H1 (cell line): ENCODE measurements at regions not wholly inside any gene's neighbourhood (a gene's known extent, or its start where the extent isn't known, plus 50 kb on each side); places are given as distances from the start of the nearest gene placed in this dataset.

Experiments used
- CTCF ChIA-PET: fragments of 300-600 bp; sonication (Branson Sonifier 250); formaldehyde crosslinking; loops from one replicate; lab custom pipeline; 2021; ENCODE audit not compliant: partially characterized antibody; lab: Charles Lee
- POLR2A ChIA-PET: fragments of 300-600 bp; sonication (Branson Sonifier 250); formaldehyde crosslinking; loops from one replicate; lab custom pipeline; 2021; ENCODE audit warnings: inconsistent platforms; ENCODE audit not compliant: partially characterized antibody; lab: Charles Lee
- DNase-seq, 2 experiments: peaks; one replicate each; pipeline versions ENCODE4 v3.0.0 to v3.0.0-alpha.2; 2010 to 2022; ENCODE audit warnings: low spot score in 2 of 2, low read depth in 1 of 2, mixed read lengths in 1 of 2
- FAIRE-seq: peaks from 2 replicates; lab custom pipeline; 2011; peaks lifted over from hg19 to GRCh38; lab: Jason Lieb, UNC
- H2AFZ ChIP-seq: 2 replicates; pipeline ENCODE4 v1.8.1; 2012; ENCODE audit warnings: low read length, inconsistent platforms
- H2AK5ac ChIP-seq: 2 replicates; pipeline ENCODE4 v1.6.1; 2013; ENCODE audit warnings: low read depth, low read length
- H2BK120ac ChIP-seq: replicated peaks from 2 replicates; pipeline ENCODE3; 2013; ENCODE audit warnings: low read depth, low read length, inconsistent platforms
- H2BK12ac ChIP-seq: 2 replicates; pipeline ENCODE4 v1.6.1; 2013; ENCODE audit warnings: low read depth, low read length
- H2BK15ac ChIP-seq: 2 replicates; pipeline ENCODE4 v1.6.1; 2013; ENCODE audit warnings: low read length
- H2BK20ac ChIP-seq: 2 replicates; pipeline ENCODE4 v1.6.1; 2013; ENCODE audit warnings: low read length
- H2BK5ac ChIP-seq: 2 replicates; pipeline ENCODE4 v1.6.1; 2013; ENCODE audit warnings: low read depth, low read length
- H3K14ac ChIP-seq: 2 replicates; pipeline ENCODE4 v1.6.1; 2013; ENCODE audit warnings: inconsistent platforms; ENCODE audit not compliant: insufficient read length
- H3K18ac ChIP-seq: 2 replicates; pipeline ENCODE4 v1.6.1; 2013; ENCODE audit warnings: low read length; ENCODE audit errors: extremely low read depth
- H3K23ac ChIP-seq: 2 replicates; pipeline ENCODE4 v1.6.1; 2013; ENCODE audit warnings: inconsistent platforms; ENCODE audit not compliant: insufficient read length
- H3K23me2 ChIP-seq: 2 replicates; pipeline ENCODE4 v1.6.1; 2013; ENCODE audit warnings: low read depth, low read length
- H3K27ac ChIP-seq: 2 replicates; pipeline ENCODE4 v1.6.1; 2011; ENCODE audit warnings: low read depth, low read length, inconsistent platforms
- H3K27me3 ChIP-seq, 4 experiments: replicated peaks in 1 of 4; 1 replicate in 1 of 4; 2 replicates in 3 of 4; pipeline versions ENCODE4 v1.6.1 to v1.8.1; 2011 to 2013; ENCODE audit warnings: low read length in 3 of 4, mild to moderate bottlenecking in 3 of 4, inconsistent platforms in 2 of 4, mixed read lengths in 2 of 4, moderate library complexity in 1 of 4; ENCODE audit not compliant: control insufficient read depth in 3 of 4, insufficient read depth in 3 of 4; ENCODE audit errors: extremely low read depth in 1 of 4
- H3K36me3 ChIP-seq, 4 experiments: 2 replicates each; pipeline versions ENCODE4 v1.6.1 to v1.8.1; 2011 to 2013; ENCODE audit warnings: mild to moderate bottlenecking in 4 of 4, low read length in 3 of 4, moderate library complexity in 2 of 4, control low read depth in 1 of 4, inconsistent platforms in 1 of 4; ENCODE audit not compliant: insufficient read depth in 4 of 4, control insufficient read depth in 2 of 4
- H3K4ac ChIP-seq: replicated peaks from 2 replicates; pipeline ENCODE3; 2013; ENCODE audit warnings: low read length, low read depth, mixed read lengths, inconsistent platforms; ENCODE audit not compliant: insufficient read length
- H3K4me1 ChIP-seq, 4 experiments: replicated peaks in 1 of 4; 1 replicate in 1 of 4; 2 replicates in 3 of 4; pipeline versions ENCODE4 v1.6.1 to v1.8.1; 2011 to 2013; ENCODE audit warnings: low read length in 3 of 4, inconsistent platforms in 2 of 4, mixed read lengths in 1 of 4; ENCODE audit not compliant: insufficient read depth in 4 of 4, control insufficient read depth in 3 of 4
- H3K4me2 ChIP-seq, 2 experiments: 2 replicates each; pipeline versions ENCODE4 v1.6.1 to v1.8.1; 2011 to 2013; ENCODE audit warnings: low read depth in 2 of 2, low read length in 2 of 2, control low read depth in 1 of 2, inconsistent platforms in 1 of 2, mild to moderate bottlenecking in 1 of 2; ENCODE audit not compliant: insufficient read depth in 1 of 2
- H3K4me3 ChIP-seq, 4 experiments: fragments of 200-600, 300-600 bp in 1 of 4; sonication (generic), shearing (Covaris generic), sonication (Bioruptor Twin) in 1 of 4; 2 replicates each; pipeline versions ENCODE4 v1.5.1 to v1.8.1; 2011 to 2016; ENCODE audit warnings: low read length in 4 of 4, low read depth in 3 of 4, control low read depth in 2 of 4, inconsistent platforms in 2 of 4, mild to moderate bottlenecking in 2 of 4, mixed read lengths in 1 of 4, moderate library complexity in 1 of 4; ENCODE audit not compliant: insufficient read depth in 2 of 4; ENCODE audit errors: extremely low read depth in 1 of 4
- H3K56ac ChIP-seq: replicated peaks from 2 replicates; pipeline ENCODE3; 2013; ENCODE audit warnings: low read depth, mild to moderate bottlenecking, mixed read lengths, low read length, inconsistent platforms; ENCODE audit not compliant: insufficient read length
- H3K79me1 ChIP-seq: 2 replicates; pipeline ENCODE4 v1.6.1; 2013; ENCODE audit warnings: low read depth, low read length, control low read depth
- H3K79me2 ChIP-seq, 2 experiments: 2 replicates each; pipeline versions ENCODE4 v1.6.1 to v1.8.1; 2012 to 2013; ENCODE audit warnings: low read length in 2 of 2, mild to moderate bottlenecking in 2 of 2, inconsistent platforms in 1 of 2; ENCODE audit not compliant: insufficient read depth in 2 of 2, control insufficient read depth in 1 of 2
- H3K9ac ChIP-seq, 4 experiments: replicated peaks in 1 of 4; 1 replicate in 1 of 4; 2 replicates in 3 of 4; pipeline versions ENCODE4 v1.6.1 to v1.8.1; 2011 to 2013; ENCODE audit warnings: low read depth in 3 of 4, low read length in 3 of 4, control low read depth in 2 of 4, mild to moderate bottlenecking in 2 of 4, moderate library complexity in 2 of 4, inconsistent platforms in 1 of 4; ENCODE audit errors: extremely low read depth in 1 of 4
- H3K9me3 ChIP-seq, 2 experiments: 2 replicates each; pipeline versions ENCODE4 v1.6.1 to v1.8.1; 2012 to 2013; ENCODE audit warnings: mild to moderate bottlenecking in 2 of 2, moderate library complexity in 2 of 2, control low read depth in 1 of 2, inconsistent platforms in 1 of 2, low read depth in 1 of 2, low read length in 1 of 2, mixed read lengths in 1 of 2; ENCODE audit not compliant: insufficient read depth in 2 of 2
- H4K20me1 ChIP-seq, 2 experiments: replicated peaks in 1 of 2; 2 replicates each; pipeline versions ENCODE3 to v1.8.1; 2011 to 2013; ENCODE audit warnings: inconsistent platforms in 2 of 2, low read length in 2 of 2, mild to moderate bottlenecking in 1 of 2; ENCODE audit not compliant: insufficient read depth in 2 of 2, control insufficient read depth in 1 of 2
- H4K5ac ChIP-seq: 2 replicates; pipeline ENCODE4 v1.6.1; 2013; ENCODE audit warnings: low read length, low read depth, mixed read lengths, inconsistent platforms; ENCODE audit not compliant: insufficient read length
- H4K8ac ChIP-seq: 2 replicates; pipeline ENCODE4 v1.8.0; 2013; ENCODE audit warnings: mild to moderate bottlenecking, moderate library complexity, low read length, inconsistent platforms; ENCODE audit not compliant: insufficient read depth; ENCODE audit errors: extremely low read depth
- H4K91ac ChIP-seq: replicated peaks from 2 replicates; pipeline ENCODE3; 2013; ENCODE audit warnings: low read length, mixed read lengths, inconsistent platforms; ENCODE audit not compliant: insufficient read length
- PHF8 ChIP-seq: fragments of 200-600 bp; sonication (generic); conservative IDR thresholded peaks from 2 replicates; pipeline ENCODE4 v1.7.1; 2012; ENCODE audit warnings: low read depth, mild to moderate bottlenecking, inconsistent platforms, low read length, moderate library complexity
- RFX5 ChIP-seq: IDR thresholded peaks from 2 replicates; pipeline ENCODE4 v1.6.1; 2011; ENCODE audit warnings: low read depth, low read length, improper control_type of control experiment, borderline replicate concordance
- SAP30 ChIP-seq: fragments of 300-600 bp; sonication (generic); IDR thresholded peaks from 2 replicates; pipeline ENCODE4 v1.7.1; 2012; ENCODE audit warnings: low read length, moderate library complexity, mild to moderate bottlenecking, inconsistent platforms; ENCODE audit not compliant: insufficient read depth, insufficient replicate concordance
- SIN3A ChIP-seq, 2 experiments: IDR thresholded peaks in 1 of 2; conservative IDR thresholded peaks in 1 of 2; 2 replicates each; pipeline ENCODE4 v1.6.1; 2011 to 2012; ENCODE audit warnings: low read length in 2 of 2, improper control_type of control experiment in 1 of 2, low read depth in 1 of 2, mild to moderate bottlenecking in 1 of 2
- WGBS, 2 experiments: shearing (Covaris generic) in 1 of 2; methylation state at CpG; one replicate each; pipeline versions ENCODE4 v1.1.6 to v1.1.7; 2013 to 2015; ENCODE audit warnings: low lambda C conversion rate in 2 of 2, mixed read lengths in 2 of 2, inconsistent platforms in 1 of 2, low coverage in 1 of 2, missing lambda C conversion rate in 1 of 2; ENCODE audit not compliant: insufficient replicate concordance in 2 of 2, insufficient coverage in 1 of 2, insufficient read length in 1 of 2; ENCODE audit errors: extremely low coverage in 1 of 2, missing lambda C conversion rate in 1 of 2; 5-methylcytosine and 5-hydroxymethylcytosine counted together
- TF ChIP-seq, protein P1 (sequence below): IDR thresholded peaks from 2 replicates; pipeline ENCODE4 v1.6.1; 2011; ENCODE audit warnings: low read depth, mild to moderate bottlenecking, low read length; ENCODE audit not compliant: insufficient read depth

DNA sequence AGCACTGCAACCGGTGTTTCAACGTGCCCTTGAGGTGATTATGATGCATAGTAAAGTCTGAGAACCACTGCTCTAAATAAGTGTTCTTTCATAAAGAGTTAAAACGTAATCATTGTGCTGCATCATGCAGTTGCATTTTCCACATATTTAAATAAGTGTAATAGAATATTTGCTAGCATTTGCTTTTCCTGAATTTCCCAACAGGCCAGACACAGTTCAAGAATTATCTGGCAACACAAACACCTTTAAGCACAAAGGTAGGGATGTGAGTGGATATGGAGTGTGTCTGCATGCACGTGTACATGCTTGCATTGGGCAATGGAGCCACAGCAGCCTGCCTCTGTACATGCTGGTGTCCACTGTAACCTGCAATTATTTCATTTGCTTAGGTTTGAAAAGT is 193.6 kb upstream of the PIK3R1 start:
- Histone ChIP-seq H4K5ac (no peak overlapping the region), H3K4me1 (no peaks in the 10 kb centered on the region; a peak in 2 of 7 replicates), H3K9ac (no peak overlapping the region), H3K27ac (no peak overlapping the region), H3K27me3 (no peaks in the 10 kb centered on the region), H2BK12ac (no peak overlapping the region), H4K8ac (no peak overlapping the region), H4K20me1 (no peaks in the 10 kb centered on the region), H3K14ac (no peak overlapping the region), H2AFZ (no peak overlapping the region), H2AK5ac (no peak overlapping the region), H3K4me3 (no peak overlapping the region), H3K18ac (no peak overlapping the region), H2BK20ac (no peak overlapping the region), H3K36me3 (no peaks in the 10 kb centered on the region), H4K91ac (no peak overlapping the region), H3K9me3 (no peaks in the 10 kb centered on the region), H2BK120ac (no peak overlapping the region), H3K4ac (no peak overlapping the region), H3K79me1 (no peaks in the 10 kb centered on the region), H3K23me2 (no peaks in the 10 kb centered on the region), H2BK5ac (no peak overlapping the region), H3K56ac (no peak overlapping the region), H3K79me2 (no peaks in the 10 kb centered on the region), H3K4me2 (no peak overlapping the region), H2BK15ac (no peak overlapping the region), H3K23ac (no peak overlapping the region)
- no peak for FAIRE-seq
- TF ChIP-seq PHF8 (no peak), RFX5 (no peak), SIN3A (conservative IDR thresholded peaks at IDR 0.05 in 1 of 2, IDR thresholded peaks at IDR 0.05 in 1 of 2; ENCODE audit: low read depth in 1 of 2, low read length in 2 of 2) (no peak), SAP30 (no peak)
- TF ChIP-seq, protein P1, sequence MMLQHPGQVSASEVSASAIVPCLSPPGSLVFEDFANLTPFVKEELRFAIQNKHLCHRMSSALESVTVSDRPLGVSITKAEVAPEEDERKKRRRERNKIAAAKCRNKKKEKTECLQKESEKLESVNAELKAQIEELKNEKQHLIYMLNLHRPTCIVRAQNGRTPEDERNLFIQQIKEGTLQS, result no peak
- CTCF ChIA-PET, result no interaction called here
- WGBS, 2 experiments, result 87% methylated on average over 4 of the region's 4 CpGs; no CpG with 5 or more reads in 1 of the 2 experiments
- POLR2A ChIA-PET, result no interaction called here
- no peak for DNase-seq
